NOMO-1 (cell line): ENCODE measurements at regions not wholly inside any gene's neighbourhood (a gene's known extent, or its start where the extent isn't known, plus 50 kb on each side); places are given as distances from the start of the nearest gene placed in this dataset.

Source experiments
- DNase-seq, 2 experiments: peaks; one replicate each; lab custom pipeline; 2025; ENCODE audit not compliant: unreplicated experiment in 2 of 2; lab: John Stamatoyannopoulos, UW

- no peak for DNase-seq
Measured at GRCh38 chr17:34826332-34826731, 134.9 kb downstream of the CCT6B start.

GRCh38 chr17:34825884-34826283, 135.4 kb downstream of the CCT6B start:
- DNase-seq: no peak

GRCh38 chr17:34825102-34825501, 136.2 kb downstream of the CCT6B start:
- DNase-seq: no peak

GRCh38 chr17:34823023-34823422, 138.2 kb downstream of the CCT6B start:
- DNase-seq: no peak

- no peak for DNase-seq
Measured at GRCh38 chr17:34822007-34822739, 139.1 kb downstream of the CCT6B start.

GRCh38 chr17:34820922-34821321, 140.3 kb downstream of the CCT6B start:
- DNase-seq: no peak

- no peak for DNase-seq
Measured at GRCh38 chr17:34820248-34820801, 140.9 kb downstream of the CCT6B start.

- DNase-seq: no peak
Measured at GRCh38 chr17:34817252-34818035, 143.8 kb downstream of the CCT6B start.

- no peak for DNase-seq
Measured at GRCh38 chr17:34816848-34817247, 144.4 kb downstream of the CCT6B start.

GRCh38 chr17:34813290-34813689, 148.0 kb downstream of the CCT6B start:
- DNase-seq: no peak

- no peak for DNase-seq
Measured at GRCh38 chr17:34811561-34811960, 149.7 kb downstream of the CCT6B start.

GRCh38 chr17:34800661-34801060, 160.6 kb downstream of the CCT6B start:
- DNase-seq: no peak

GRCh38 chr17:34799751-34800150, 161.5 kb downstream of the CCT6B start:
- no peak for DNase-seq

GRCh38 chr17:34798581-34798980, 162.7 kb downstream of the CCT6B start:
- DNase-seq: no peak

GRCh38 chr17:34797720-34798119, 163.5 kb downstream of the CCT6B start:
- DNase-seq: peak in 1 of 2 experiments; percentile 3

GRCh38 chr17:34793231-34793908, 167.9 kb downstream of the CCT6B start:
- DNase-seq: no peak

- no peak for DNase-seq
Measured at GRCh38 chr17:34788696-34789095, 172.6 kb downstream of the CCT6B start.

GRCh38 chr17:34784526-34784925, 176.7 kb downstream of the CCT6B start:
- no peak for DNase-seq

GRCh38 chr17:34782271-34782670, 179.0 kb downstream of the CCT6B start:
- no peak for DNase-seq

GRCh38 chr17:34781571-34782108, 179.6 kb downstream of the CCT6B start:
- DNase-seq: no peak

- DNase-seq: no peak
Measured at GRCh38 chr17:34781071-34781470, 180.2 kb downstream of the CCT6B start.
